ENCODE measurements at regions not wholly inside any gene's neighbourhood (a gene's known extent, or its start where the extent isn't known, plus 50 kb on each side); places are given as distances from the start of the nearest gene placed in this dataset.

- Histone ChIP-seq H3K27ac (ENCODE audit: insufficient read depth, low read depth, low read length) (no peak overlapping the region), H3K9me1 (replicated peaks; ENCODE audit: control insufficient read depth, extremely low read depth, insufficient read depth, low read length) (no peaks in the 10 kb centered on the region), H3K27me3 (ENCODE audit: control insufficient read depth in 2 of 2, insufficient read depth in 2 of 2, low read length in 2 of 2) (no peaks in the 10 kb centered on the region), H4K20me1 (replicated peaks; ENCODE audit: control insufficient read depth, extremely low read depth, insufficient read depth, low read length) (no peaks in the 10 kb centered on the region), H3K4me1 (ENCODE audit: control insufficient read depth, extremely low read depth, insufficient read depth, low read length) (no peaks in the 10 kb centered on the region), H3K4me2 (ENCODE audit: insufficient read depth, low read length) (no peak overlapping the region), H3K9me3 (replicated peaks; ENCODE audit: control insufficient read depth, insufficient read depth, low read length) (peaks cover 2% of the 10 kb centered on the region), H3K9ac (replicated peaks; ENCODE audit: extremely low read depth, insufficient read depth, low read length) (no peak overlapping the region), H2AFZ (ENCODE audit: low read depth, low read length) (no peak overlapping the region), H3K79me2 (ENCODE audit: control insufficient read depth, insufficient read depth, low read length) (no peaks in the 10 kb centered on the region), H3K36me3 (ENCODE audit: control insufficient read depth in 2 of 2, extremely low read depth in 1 of 2, insufficient read depth in 2 of 2, low read length in 2 of 2) (no peaks in the 10 kb centered on the region), H3K4me3 (replicated peaks in 1 of 3; ENCODE audit: insufficient read depth in 1 of 3, low read depth in 1 of 3, low read length in 3 of 3) (no peak overlapping the region)
- dilution Hi-C loops (cut with MboI; ENCODE audit: extremely low pct_ligation_motif_present, low sequenced_read_pairs) (no loop called here), intact Hi-C loops (cut with micrococcal nuclease) (no loop called here)
- no peak for FAIRE-seq
- no peak for DNase-seq (ENCODE audit: low read depth, low spot score)
- ChIA-PET POLR2A (no interaction called here), CTCF (no interaction called here)
- TF ChIP-seq JUN (IDR thresholded peaks at IDR 0.05; ENCODE audit: borderline replicate concordance, insufficient read depth, insufficient read length, low read depth): no peak
- no peak for TF ChIP-seq POLR2A (IDR thresholded peaks at IDR 0.05; ENCODE audit: low read depth, low read length)
- TF ChIP-seq GATA2 (IDR thresholded peaks at IDR 0.05; ENCODE audit: insufficient read depth, insufficient read length, low read depth, low read length): no peak
- no peak for TF ChIP-seq POLR2AphosphoS5 (IDR thresholded peaks at IDR 0.05; ENCODE audit: insufficient read depth, low read depth, low read length)
- no peak for TF ChIP-seq MYC (IDR thresholded peaks at IDR 0.05; ENCODE audit: low read depth, low read length)
- TF ChIP-seq, protein P1, sequence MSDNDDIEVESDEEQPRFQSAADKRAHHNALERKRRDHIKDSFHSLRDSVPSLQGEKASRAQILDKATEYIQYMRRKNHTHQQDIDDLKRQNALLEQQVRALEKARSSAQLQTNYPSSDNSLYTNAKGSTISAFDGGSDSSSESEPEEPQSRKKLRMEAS (IDR thresholded peaks at IDR 0.05; ENCODE audit: insufficient read depth, insufficient read length): no peak
- no peak for TF ChIP-seq EZH2 (IDR thresholded peaks at IDR 0.05; ENCODE audit: borderline replicate concordance, low read depth, low read length, severe bottlenecking)
- no peak for TF ChIP-seq CTCF (IDR thresholded peaks at IDR 0.05; ENCODE audit: extremely low read depth in 1 of 2, insufficient read depth in 1 of 2, low read depth in 1 of 2, low read length in 2 of 2)
- TF ChIP-seq FOS (IDR thresholded peaks at IDR 0.05; ENCODE audit: borderline replicate concordance, insufficient read depth, low read length): no peak
- BruUV-seq (replicated peaks): no TSS peak
Observed at GRCh38 chr2:128799284-128799552, 480.6 kb upstream of the HS6ST1 start.
